ENCODE measurements at regions not wholly inside any gene's neighbourhood (a gene's known extent, or its start where the extent isn't known, plus 50 kb on each side); places are given as distances from the start of the nearest gene placed in this dataset.
A peak's percentile ranks its signal among the peaks of the same experiment; 100 is the strongest.

GRCh38 chr20:50286174-50286511 is 95.5 kb downstream of the CEBPB start:
- DNase-seq, result no peak

DNA sequence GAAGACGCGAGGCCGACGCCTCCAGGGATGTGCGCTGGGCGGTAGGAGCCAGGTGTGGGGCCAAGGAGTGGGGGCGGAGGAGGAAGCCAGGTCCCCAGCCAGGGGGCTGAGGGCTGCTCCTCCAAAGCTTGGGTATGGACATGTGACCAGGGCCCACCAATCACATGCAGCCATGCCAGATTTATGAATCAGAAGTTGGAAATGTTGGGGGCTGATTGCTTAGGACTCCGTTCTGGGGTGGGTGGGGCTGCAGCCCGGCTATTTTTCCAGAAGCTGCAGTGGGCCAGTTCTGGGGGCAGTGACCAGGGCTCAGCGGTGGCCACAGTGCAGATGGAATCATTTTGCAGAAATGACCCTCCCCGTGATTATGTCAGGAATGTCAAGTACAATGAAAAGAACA is 96.0 kb downstream of the CEBPB start:
- DNase-seq, result no peak

GRCh38 chr20:50287512-50287911 is 96.9 kb downstream of the CEBPB start:
- no peak for DNase-seq

- no peak for DNase-seq
These were observed 97.5 kb downstream of the CEBPB start for GRCh38 chr20:50288128-50288623.

- no peak for DNase-seq
These were observed 99.0 kb downstream of the CEBPB start for GRCh38 chr20:50289581-50289980.

DNA sequence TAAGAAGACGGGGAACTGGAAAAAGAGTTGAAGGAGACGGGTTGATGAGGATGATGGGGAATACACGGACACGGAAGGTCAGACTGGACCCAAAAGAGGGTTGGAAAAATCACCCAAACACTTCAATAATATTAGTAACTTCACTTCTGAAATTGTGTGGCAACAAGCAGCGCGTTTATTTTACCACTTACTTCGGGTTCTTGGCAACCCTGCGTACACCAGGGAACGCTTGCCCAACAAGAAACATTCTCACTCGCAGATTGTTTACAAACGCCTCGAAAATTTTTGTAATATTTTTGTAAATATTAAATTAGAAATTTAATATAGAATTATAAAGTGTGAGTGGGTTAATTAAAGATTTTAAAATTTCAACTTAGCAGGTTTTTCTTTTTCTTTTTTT is 99.5 kb downstream of the CEBPB start:
- no peak for DNase-seq

GRCh38 chr20:50290808-50291207 is 100.2 kb downstream of the CEBPB start:
- no peak for DNase-seq

DNA sequence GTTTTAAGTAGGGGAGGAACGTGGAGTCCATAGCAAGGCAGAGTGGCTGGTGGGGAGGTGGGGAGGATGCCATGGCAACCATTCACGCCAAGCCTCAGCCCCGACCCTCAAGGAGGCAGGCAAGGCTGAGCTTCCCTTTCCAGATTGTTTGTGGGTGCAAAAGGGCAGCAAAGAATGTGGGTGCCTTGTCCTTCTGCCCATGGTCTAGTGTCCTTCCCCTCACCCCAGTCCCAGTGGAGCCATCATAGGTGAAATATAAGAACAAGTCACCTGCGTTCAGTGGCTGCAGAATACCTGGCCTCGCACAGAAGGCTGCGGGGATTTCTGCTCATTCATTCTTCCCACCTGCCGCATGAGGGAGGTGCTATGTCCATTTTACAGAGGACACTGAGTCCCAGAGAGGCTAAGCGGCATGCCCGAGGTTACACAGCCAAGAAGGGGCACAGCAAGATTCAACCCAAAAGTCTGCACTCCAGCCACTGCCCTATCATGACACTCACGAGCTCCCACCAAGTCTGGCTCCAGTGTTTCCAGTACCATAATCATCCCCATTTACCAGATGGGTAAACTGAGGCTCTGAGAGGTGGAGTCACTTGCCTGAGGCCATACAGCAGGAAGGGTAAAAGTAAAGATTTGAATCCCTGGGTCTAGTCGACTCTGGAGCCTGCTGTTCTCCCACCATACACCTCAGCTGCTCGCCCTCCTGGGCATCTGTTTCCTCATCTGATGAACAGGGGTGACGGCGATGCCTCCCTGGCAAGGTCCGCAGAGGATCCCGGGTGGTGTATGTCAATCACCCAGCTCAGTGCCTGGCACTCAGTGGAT is 100.8 kb downstream of the CEBPB start:
- no peak for DNase-seq

DNA sequence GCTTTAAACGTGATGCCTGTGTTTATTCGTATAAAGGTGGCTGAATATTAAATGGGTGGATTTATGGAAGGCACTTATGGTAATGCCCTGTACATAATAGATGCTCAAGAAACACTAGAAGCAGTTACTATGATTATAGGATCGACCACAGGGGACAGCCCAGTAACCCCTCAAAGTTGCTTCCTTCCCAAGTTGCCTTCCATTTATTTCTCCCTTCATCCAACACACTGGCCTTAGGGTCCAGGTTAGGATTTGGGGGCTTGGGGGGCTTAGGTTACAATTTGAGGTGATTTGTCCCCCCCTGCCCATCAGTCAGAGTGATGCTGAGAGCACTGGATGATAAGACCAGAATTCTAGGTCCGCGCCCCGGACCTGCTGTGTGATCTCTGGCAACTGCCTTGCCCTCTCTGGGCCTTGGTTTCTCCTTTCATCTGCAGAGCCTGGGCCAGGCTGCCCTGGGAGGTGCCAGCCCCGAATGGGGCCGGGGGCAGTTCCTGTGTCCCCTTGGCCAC is 101.5 kb downstream of the CEBPB start:
- DNase-seq, result no peak

- peak; percentile 66 for DNase-seq
These were observed 102.1 kb downstream of the CEBPB start for GRCh38 chr20:50292591-50293283.

DNA sequence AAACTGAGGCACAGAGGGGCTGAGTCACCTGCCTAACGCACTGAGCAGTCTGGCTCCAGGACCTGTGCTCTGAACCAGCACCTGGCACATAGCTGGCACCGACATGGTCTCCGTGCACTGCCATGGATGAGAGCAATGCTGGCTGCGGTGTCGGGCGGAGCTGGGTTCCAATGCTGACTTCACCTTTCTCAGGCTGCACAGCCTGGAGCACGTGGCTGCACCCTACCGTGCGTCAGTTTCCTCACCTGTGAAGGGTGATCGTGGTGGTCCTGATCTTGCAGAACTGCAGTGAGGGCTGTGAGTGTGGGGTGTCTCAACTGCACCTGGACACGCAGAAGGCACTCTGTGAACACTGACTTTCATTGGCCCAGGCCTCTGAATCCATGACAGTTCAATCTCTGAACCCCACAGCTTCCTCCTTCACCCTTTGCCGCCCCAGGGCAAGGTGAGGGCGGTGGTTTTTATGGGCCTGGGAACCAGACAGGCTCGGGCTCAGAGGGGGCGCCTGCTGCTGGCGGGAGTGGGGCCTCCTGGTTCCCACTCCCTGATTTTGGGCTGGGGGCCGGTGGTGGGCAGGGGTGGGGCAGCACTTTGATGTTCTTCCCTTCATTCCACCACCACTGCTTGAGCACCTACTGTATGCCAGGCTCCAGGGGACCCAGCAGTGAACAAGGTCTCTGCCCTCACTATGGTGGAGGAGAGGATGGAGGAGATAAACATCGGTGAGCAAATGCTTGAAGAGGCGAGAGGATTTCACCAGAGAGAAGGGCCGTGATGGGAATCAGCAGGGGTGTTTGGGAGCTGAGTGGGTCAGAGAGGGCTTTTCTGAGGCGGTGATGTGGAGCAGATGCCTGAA is 102.9 kb downstream of the CEBPB start:
- DNase-seq, result no peak

GRCh38 chr20:50294164-50295088 is 103.8 kb downstream of the CEBPB start:
- no peak for DNase-seq

- DNase-seq, result no peak
These were observed 104.7 kb downstream of the CEBPB start for GRCh38 chr20:50295345-50295744.

DNA sequence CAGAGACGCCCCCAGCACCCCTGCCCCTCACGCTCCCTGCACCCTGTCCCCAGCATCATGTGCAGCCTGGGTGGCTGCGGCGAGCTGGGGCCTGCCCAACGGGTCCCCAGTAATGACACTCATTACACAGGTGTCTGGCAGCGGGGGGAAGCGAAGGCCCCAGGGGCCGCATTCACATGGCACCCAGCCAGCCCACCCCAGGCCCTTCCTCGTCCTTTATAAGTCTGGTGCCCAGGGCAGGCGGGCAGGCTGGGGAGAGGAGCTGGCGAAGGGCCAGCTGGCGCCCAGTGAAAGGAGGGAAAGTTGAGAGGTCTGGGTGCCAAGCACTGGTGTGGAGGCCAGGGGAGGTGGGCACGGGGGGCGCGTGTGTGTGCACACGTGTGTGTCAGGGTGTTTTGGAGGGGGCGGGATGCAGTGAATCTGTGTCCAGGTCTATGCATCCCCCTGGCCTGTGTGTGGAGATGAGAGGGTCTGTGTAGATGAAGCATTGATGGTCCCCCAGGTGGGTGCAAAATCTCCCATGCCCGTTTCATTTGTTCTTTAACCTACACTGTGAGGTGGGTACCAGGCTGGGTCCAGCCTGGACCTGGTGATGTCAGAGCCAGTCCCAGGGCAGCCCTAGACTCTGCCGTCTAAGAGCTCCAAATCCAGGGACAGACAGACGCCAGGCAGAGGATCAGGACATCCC is 105.3 kb downstream of the CEBPB start:
- DNase-seq, result peak; percentile 86

DNA sequence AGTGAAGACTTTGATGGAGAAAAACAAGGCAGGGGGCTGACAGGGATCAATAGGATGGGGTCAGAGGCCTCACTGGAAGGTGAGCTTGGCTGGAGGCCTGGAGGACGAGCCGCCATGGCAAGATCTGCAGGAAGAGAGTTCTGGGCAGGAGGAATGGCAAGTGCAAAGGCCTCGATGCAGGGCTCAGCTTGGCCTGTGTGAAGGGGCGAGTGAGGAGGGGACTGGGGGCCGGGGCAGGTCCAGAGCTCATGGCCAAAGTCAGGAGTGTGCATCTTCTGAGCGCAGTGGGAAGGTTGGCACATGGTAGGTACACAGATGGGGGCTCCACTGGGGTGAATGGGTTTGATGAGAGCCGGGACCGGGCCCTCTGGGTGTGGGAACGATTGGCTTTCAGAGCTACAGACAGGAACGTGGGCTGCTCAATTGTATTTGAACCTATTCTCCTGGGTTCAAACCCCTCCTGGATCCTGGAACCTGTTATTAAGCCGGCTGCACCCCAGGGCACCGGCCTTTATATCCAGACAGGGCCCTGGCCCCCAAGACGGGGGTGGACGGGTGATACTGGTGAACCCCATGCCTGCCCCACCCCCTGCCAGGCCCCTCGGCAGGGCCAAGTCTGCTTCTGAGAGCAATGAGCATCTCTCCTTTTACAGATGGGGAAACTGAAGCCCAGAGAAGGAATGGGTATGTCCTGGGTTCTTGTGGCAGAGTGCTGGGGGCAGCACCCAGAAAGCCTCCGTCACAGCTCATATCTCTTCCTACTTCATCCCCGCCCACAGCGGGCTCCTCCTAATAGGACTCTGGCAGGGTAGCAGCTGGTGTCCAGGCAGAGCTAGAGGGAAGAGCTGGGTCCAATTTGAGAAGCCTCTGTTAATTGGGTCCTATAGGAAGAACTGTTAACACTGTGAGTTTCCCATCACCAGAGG is 106.1 kb downstream of the CEBPB start:
- peak; percentile 64 for DNase-seq

GRCh38 chr20:50297498-50298376 is 107.1 kb downstream of the CEBPB start:
- DNase-seq, result peak; percentile 16

DNA sequence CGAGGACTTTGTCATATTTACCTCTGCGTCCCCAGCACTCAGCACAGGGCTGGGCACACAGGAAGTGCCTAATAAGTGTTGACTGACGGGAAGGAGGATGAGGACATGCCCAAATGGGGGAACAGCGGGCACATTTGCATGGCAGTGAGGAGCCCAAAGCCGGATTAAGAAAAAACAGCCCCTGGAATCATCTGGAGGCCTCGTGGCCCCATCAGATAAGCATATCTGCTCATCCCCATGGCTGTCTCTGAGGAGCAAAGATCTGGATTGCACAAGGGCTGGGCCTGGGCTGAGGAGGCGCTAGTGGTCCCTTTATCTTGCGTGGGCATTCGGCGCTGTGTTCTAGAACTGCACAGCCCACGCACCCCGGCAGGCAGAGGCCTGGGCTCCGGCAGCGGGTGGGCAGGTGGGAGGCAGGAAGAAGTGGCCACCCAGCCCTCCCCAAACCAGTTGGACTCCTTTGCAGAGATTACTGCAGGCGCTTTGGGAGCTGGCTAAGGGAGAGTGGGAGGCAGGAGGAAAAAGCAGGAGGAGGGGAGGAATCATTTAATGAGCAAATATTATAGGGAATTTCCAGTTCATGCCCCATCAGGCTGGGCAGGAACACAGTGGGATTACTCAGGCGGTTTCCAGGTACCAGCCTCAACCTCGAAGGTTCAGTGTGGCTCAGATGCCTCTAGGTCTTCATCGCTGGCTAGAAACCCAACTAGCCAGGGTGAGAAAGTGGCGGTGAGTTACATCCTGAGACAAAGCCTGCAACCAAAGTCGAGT is 108.1 kb downstream of the CEBPB start:
- no peak for DNase-seq

GRCh38 chr20:50299325-50299629 is 108.6 kb downstream of the CEBPB start:
- DNase-seq, result no peak

DNA sequence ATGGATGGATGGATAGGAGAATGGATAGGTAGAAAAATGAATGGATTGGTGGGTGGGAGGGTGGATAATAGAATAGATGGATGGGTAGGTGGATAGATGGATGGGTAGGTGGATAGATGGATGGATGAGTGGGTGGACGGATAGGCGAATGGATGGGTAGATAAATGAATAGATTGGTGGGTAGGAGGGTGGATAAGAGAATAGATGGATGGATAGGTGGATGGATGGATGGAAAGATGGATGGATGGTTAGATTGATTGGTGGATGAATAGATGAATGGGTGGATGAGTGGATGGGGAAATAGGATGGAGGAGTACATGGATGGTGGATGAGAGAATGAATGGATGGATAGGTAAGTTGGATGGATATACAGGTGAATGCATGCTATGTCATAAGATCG is 110.5 kb downstream of the CEBPB start:
- no peak for DNase-seq
